ENCODE measurements at regions not wholly inside any gene's neighbourhood (a gene's known extent, or its start where the extent isn't known, plus 50 kb on each side); places are given as distances from the start of the nearest gene placed in this dataset.

DNA sequence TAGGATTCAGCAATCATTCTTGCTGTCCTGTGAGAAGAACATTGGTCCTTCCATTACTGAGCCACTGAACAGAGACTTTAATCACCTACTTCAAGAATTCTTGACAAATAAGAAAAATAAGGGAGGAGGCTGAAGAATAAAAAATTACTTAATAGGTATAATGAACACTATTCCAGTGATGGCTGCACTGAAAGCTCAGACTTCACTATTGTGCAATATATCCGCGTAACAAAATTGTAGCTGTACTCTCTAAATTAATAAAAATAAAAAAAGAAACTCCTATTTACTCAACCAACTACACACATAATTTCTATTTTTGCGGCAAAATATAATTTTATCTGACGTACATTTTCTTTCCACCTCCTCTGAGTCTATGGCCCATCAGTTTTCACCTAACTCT, 2441.0 kb downstream of the PCDH7 start:
- Mint-ChIP-seq H3K27me3 (ENCODE audit: unreplicated experiment) (no peaks in the 10 kb centered on the region), H3K27ac (ENCODE audit: unreplicated experiment) (no peak overlapping the region), H3K4me3 (ENCODE audit: unreplicated experiment) (no peak overlapping the region), H3K4me1 (ENCODE audit: unreplicated experiment) (peaks cover 42% of the 10 kb centered on the region), H3K36me3 (ENCODE audit: unreplicated experiment) (peaks cover 7% of the 10 kb centered on the region), H3K9me3 (ENCODE audit: unreplicated experiment) (peaks cover 18% of the 10 kb centered on the region)
- no peak for DNase-seq (ENCODE audit: extremely low spot score, unreplicated experiment)
- TF ChIP-seq, protein P1, sequence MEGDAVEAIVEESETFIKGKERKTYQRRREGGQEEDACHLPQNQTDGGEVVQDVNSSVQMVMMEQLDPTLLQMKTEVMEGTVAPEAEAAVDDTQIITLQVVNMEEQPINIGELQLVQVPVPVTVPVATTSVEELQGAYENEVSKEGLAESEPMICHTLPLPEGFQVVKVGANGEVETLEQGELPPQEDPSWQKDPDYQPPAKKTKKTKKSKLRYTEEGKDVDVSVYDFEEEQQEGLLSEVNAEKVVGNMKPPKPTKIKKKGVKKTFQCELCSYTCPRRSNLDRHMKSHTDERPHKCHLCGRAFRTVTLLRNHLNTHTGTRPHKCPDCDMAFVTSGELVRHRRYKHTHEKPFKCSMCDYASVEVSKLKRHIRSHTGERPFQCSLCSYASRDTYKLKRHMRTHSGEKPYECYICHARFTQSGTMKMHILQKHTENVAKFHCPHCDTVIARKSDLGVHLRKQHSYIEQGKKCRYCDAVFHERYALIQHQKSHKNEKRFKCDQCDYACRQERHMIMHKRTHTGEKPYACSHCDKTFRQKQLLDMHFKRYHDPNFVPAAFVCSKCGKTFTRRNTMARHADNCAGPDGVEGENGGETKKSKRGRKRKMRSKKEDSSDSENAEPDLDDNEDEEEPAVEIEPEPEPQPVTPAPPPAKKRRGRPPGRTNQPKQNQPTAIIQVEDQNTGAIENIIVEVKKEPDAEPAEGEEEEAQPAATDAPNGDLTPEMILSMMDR (IDR thresholded peaks at IDR 0.05): no peak

DNA sequence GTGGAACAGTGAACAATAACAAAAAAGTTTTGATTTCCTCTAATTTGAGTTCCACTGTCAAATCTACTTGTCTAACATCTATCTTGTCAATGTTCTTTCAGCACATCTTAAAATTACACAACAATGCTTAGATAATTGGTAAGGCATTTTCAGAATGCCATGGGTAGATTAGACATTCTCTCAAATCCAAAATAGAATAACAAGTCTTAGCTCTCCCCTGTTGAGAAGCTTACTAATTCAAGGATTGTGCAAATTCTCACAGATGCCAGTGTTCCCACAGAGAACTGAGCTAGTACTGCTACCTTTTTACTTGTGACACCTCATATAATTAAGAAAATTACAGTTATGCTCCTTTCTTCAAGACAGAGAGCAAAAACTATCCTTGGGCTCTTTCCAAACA, 2442.0 kb downstream of the PCDH7 start:
- Mint-ChIP-seq H3K4me3 (ENCODE audit: unreplicated experiment) (no peak overlapping the region), H3K27me3 (ENCODE audit: unreplicated experiment) (no peaks in the 10 kb centered on the region), H3K36me3 (ENCODE audit: unreplicated experiment) (no peaks in the 10 kb centered on the region), H3K9me3 (ENCODE audit: unreplicated experiment) (peaks cover 11% of the 10 kb centered on the region), H3K27ac (ENCODE audit: unreplicated experiment) (no peak overlapping the region), H3K4me1 (ENCODE audit: unreplicated experiment) (peaks cover 42% of the 10 kb centered on the region)
- no peak for DNase-seq (ENCODE audit: extremely low spot score, unreplicated experiment)
- TF ChIP-seq, protein P1 (IDR thresholded peaks at IDR 0.05): no peak

DNA sequence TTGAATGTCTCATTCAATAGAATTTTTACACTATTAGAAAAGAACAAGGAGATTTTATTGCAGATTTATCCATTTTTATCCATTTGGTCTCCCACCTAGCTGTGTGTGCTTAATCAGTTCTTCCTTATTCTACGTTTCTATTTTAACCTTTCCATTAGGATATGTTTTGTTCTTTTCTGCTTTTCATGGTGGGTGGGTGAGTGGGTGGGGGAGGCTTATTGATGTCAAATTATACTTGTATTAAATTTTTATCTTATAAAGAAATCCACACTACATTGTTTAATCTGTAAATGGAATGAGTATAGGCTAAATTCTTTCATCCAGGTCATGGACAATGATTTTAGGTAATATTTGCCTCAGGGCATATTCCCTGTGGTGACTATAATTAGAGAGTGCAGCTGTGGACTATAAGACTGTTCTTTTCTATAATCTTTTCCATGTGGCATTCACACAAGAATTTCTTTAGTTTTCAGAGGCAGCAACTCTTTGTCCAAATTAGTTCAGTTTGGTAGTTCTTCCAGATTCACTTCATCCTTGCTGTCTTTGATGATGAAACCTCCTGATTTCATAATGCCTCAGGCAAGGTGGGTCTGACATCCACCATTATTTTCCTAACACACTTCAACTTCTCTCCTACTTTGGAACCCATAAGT, 2451.8 kb downstream of the PCDH7 start:
- TF ChIP-seq, protein P1 (IDR thresholded peaks at IDR 0.05): no peak
- Mint-ChIP-seq H3K4me1 (ENCODE audit: unreplicated experiment) (peaks cover 13% of the 10 kb centered on the region), H3K36me3 (ENCODE audit: unreplicated experiment) (no peaks in the 10 kb centered on the region), H3K27ac (ENCODE audit: unreplicated experiment) (peak overlapping the region; percentile 76), H3K9me3 (ENCODE audit: unreplicated experiment) (no peaks in the 10 kb centered on the region), H3K27me3 (ENCODE audit: unreplicated experiment) (no peaks in the 10 kb centered on the region), H3K4me3 (ENCODE audit: unreplicated experiment) (no peak overlapping the region)
- no peak for DNase-seq (ENCODE audit: extremely low spot score, unreplicated experiment)

DNA sequence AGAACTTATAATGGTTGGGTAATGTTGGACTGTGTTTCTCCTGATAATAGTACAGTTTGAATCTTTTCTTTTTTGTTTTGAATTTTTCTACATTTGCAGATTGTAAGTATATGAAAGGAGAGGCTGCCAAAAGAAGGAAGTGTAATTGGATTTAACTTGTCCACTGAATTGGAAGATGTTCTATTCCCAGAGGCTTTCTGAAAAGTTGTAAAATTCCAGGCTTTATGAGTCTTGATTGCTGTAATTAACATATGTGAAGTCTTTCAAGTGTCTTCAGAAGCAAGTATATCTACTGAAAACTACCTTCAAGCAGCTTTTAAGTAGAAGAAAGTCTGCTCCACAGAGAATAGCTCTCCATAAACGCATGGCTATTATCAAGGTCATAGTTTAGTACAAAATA, 2456.4 kb downstream of the PCDH7 start:
- H3K9me3 Mint-ChIP-seq (ENCODE audit: unreplicated experiment): peaks cover 12% of the 10 kb centered on the region
- H3K36me3 Mint-ChIP-seq (ENCODE audit: unreplicated experiment): peaks cover 4% of the 10 kb centered on the region
- H3K4me1 Mint-ChIP-seq (ENCODE audit: unreplicated experiment): peaks cover 10% of the 10 kb centered on the region
- DNase-seq (ENCODE audit: extremely low spot score, unreplicated experiment): no peak
- H3K27me3 Mint-ChIP-seq (ENCODE audit: unreplicated experiment): no peaks in the 10 kb centered on the region
- TF ChIP-seq, protein P1 (IDR thresholded peaks at IDR 0.05): no peak
- no peak overlapping the region for H3K27ac Mint-ChIP-seq (ENCODE audit: unreplicated experiment)
- no peak overlapping the region for H3K4me3 Mint-ChIP-seq (ENCODE audit: unreplicated experiment)

DNA sequence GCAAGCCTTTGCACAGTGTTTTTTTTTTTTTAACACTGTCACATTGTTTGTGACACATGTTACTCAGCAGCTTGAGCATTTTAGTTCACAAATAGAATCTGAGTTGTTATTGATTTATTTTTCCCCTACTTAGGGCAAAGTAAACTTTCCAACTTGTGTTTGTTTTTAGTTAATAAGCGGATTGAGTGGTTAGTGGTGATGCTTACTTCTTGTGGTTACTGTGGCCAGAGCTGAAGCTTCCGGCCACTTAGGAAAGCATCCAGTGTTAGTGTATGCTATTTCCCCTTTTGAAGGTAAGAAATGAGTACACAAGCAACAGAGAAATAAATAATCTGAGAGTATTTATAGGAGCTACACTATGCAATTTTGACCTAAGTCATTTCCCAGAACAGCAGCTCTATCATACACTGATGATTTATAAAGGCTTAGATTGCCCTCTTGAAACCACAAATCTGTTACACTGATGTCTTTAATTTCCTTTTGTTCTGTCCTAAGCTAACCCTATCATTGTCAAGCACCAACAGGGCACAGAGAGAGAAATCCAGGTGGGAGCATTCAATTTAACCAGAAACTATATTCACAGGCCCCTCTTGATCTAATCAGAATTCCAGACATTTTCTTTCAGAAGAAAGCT, 2464.6 kb downstream of the PCDH7 start:
- H3K4me1 Mint-ChIP-seq (ENCODE audit: unreplicated experiment): peaks cover 3% of the 10 kb centered on the region
- no peak overlapping the region for H3K4me3 Mint-ChIP-seq (ENCODE audit: unreplicated experiment)
- DNase-seq (ENCODE audit: extremely low spot score, unreplicated experiment): no peak
- H3K36me3 Mint-ChIP-seq (ENCODE audit: unreplicated experiment): peaks cover 3% of the 10 kb centered on the region
- H3K27ac Mint-ChIP-seq (ENCODE audit: unreplicated experiment): no peak overlapping the region
- no peaks in the 10 kb centered on the region for H3K27me3 Mint-ChIP-seq (ENCODE audit: unreplicated experiment)
- TF ChIP-seq, protein P1 (IDR thresholded peaks at IDR 0.05): no peak
- peaks cover 24% of the 10 kb centered on the region for H3K9me3 Mint-ChIP-seq (ENCODE audit: unreplicated experiment)
